Osteocyte (in vitro differentiated cells): ENCODE measurements at regions not wholly inside any gene's neighbourhood (a gene's known extent, or its start where the extent isn't known, plus 50 kb on each side); places are given as distances from the start of the nearest gene placed in this dataset.

Source experiments
- DNase-seq: peaks from one replicate; pipeline ENCODE4 v3.0.0; 2021; ENCODE audit warnings: mixed read lengths; ENCODE audit not compliant: unreplicated experiment; ENCODE audit errors: extremely low spot score
- H3K27ac Mint-ChIP-seq: one replicate; pipeline ENCODE4 v1.8.0; 2021; ENCODE audit warnings: mild to moderate bottlenecking, mixed read lengths; ENCODE audit not compliant: unreplicated experiment
- H3K27me3 Mint-ChIP-seq: one replicate; pipeline ENCODE4 v1.8.0; 2021; ENCODE audit warnings: mixed read lengths; ENCODE audit not compliant: unreplicated experiment
- H3K36me3 Mint-ChIP-seq: one replicate; pipeline ENCODE4 v1.8.0; 2021; ENCODE audit warnings: mixed read lengths; ENCODE audit not compliant: unreplicated experiment
- H3K4me1 Mint-ChIP-seq: one replicate; pipeline ENCODE4 v1.8.0; 2021; ENCODE audit warnings: mixed read lengths; ENCODE audit not compliant: unreplicated experiment
- H3K4me3 Mint-ChIP-seq: one replicate; pipeline ENCODE4 v1.8.0; 2021; ENCODE audit warnings: mild to moderate bottlenecking, moderate library complexity, mixed read lengths; ENCODE audit not compliant: unreplicated experiment
- H3K9me3 Mint-ChIP-seq: one replicate; pipeline ENCODE4 v1.8.0; 2021; ENCODE audit warnings: mixed read lengths; ENCODE audit not compliant: unreplicated experiment
- CTCF ChIP-seq: fragments of 200-600 bp; sonication (generic); IDR thresholded peaks from 2 replicates; pipeline ENCODE4 v1.5.0; 2021; ENCODE audit warnings: antibody characterized with exemption, mild to moderate bottlenecking, moderate library complexity

- Mint-ChIP-seq H3K27me3 (peaks cover 38% of the 10 kb centered on the region), H3K4me1 (no peaks in the 10 kb centered on the region), H3K4me3 (no peak overlapping the region), H3K36me3 (no peaks in the 10 kb centered on the region), H3K27ac (no peak overlapping the region), H3K9me3 (no peaks in the 10 kb centered on the region)
- DNase-seq: no peak
- no peak for TF ChIP-seq CTCF
Measured at GRCh38 chr18:10332452-10332851, 122.0 kb upstream of the APCDD1 start.

DNA sequence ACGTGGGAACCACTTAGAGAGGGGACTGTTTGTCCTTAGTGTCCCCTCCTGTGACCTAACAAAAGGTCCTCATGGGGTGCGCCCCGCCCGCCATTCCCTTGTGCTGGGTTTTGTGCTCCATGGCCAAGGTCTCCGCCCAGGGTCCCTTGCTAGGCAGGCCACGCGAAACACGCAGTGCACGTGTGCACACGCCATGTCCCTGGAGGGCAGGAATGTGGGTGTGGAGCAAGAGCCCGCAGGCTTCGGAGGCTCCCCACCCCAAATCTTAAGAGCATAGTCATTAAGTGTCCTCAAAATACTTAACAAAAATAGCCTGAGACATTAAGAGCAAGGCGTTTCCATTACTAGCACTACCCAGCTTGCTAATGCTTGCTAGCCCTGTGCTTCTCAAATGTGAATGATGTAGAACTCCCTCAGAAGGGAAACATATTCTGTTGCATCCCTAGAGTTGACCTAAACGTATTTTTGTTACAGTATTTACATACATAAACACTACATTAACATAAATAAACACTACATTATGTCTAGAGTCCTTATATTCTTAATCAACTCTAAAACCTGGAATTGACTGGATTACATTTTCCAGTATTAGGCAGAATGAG lies 117.6 kb upstream of the APCDD1 start:
- Mint-ChIP-seq H3K4me1 (no peaks in the 10 kb centered on the region), H3K4me3 (no peak overlapping the region), H3K9me3 (peaks cover 4% of the 10 kb centered on the region), H3K36me3 (no peaks in the 10 kb centered on the region), H3K27ac (no peak overlapping the region), H3K27me3 (peaks cover 43% of the 10 kb centered on the region)
- no peak for TF ChIP-seq CTCF
- no peak for DNase-seq

DNA sequence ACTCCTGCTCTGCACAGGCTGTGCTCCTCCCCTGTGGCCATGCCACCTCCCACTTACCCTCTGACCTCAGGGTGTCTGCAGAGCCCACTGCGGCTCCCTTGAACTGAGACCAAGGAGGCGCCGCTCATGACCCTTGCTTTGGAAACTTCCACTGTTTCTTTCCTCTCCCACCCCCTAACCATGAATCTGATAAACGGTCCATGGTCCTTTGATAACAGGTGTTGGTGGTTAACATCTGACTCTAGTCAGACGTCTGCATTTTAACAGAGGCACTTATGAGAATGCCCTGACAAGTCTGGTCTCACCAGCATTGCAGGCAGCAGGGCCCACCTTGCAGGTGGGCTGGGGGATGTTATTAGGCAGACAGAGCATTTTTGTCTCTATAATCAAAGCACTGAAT lies 113.6 kb upstream of the APCDD1 start:
- Mint-ChIP-seq H3K9me3 (peaks cover 4% of the 10 kb centered on the region), H3K27me3 (peaks cover 20% of the 10 kb centered on the region), H3K4me1 (no peaks in the 10 kb centered on the region)

DNA sequence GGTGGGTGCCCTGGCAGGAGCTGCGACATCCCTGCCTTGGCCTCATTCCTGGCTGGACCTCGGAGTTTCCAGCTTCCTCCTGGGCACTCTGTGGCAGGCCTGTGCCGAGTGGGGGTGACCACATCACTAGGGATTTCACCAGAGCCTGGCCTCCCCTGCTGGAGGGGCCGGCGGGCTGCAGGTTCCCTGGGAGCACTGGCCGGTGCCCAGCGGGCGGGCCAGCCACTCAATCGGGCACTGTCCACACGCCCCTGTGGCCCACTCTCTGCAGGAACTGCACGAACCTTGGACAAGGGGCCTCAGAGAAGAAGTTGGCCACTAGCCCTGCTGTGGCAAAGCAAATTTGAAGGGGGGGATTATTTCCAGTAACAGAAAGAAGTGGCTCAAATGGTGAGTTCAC lies 110.7 kb upstream of the APCDD1 start:
- no peak overlapping the region for H3K4me3 Mint-ChIP-seq
- peaks cover 6% of the 10 kb centered on the region for H3K27me3 Mint-ChIP-seq
- H3K9me3 Mint-ChIP-seq: peaks cover 4% of the 10 kb centered on the region
- no peak for DNase-seq
- H3K36me3 Mint-ChIP-seq: no peaks in the 10 kb centered on the region
- no peak for TF ChIP-seq CTCF
- no peak overlapping the region for H3K27ac Mint-ChIP-seq
- H3K4me1 Mint-ChIP-seq: no peaks in the 10 kb centered on the region

More for the DNA sequence above, 113.6 kb upstream of the APCDD1 start:
- H3K4me3 Mint-ChIP-seq: no peak overlapping the region
- DNase-seq: no peak
- TF ChIP-seq CTCF: no peak
- no peak overlapping the region for H3K27ac Mint-ChIP-seq
- no peaks in the 10 kb centered on the region for H3K36me3 Mint-ChIP-seq

GRCh38 chr18:10346749-10347415 lies 107.6 kb upstream of the APCDD1 start:
- no peak overlapping the region for H3K4me3 Mint-ChIP-seq
- no peak for TF ChIP-seq CTCF
- peaks cover 12% of the 10 kb centered on the region for H3K4me1 Mint-ChIP-seq
- H3K27ac Mint-ChIP-seq: no peak overlapping the region
- no peak for DNase-seq
- H3K27me3 Mint-ChIP-seq: peaks cover 4% of the 10 kb centered on the region
- H3K9me3 Mint-ChIP-seq: no peaks in the 10 kb centered on the region
- no peaks in the 10 kb centered on the region for H3K36me3 Mint-ChIP-seq
